GM12878 (cell line): ENCODE measurements at regions not wholly inside any gene's neighbourhood (a gene's known extent, or its start where the extent isn't known, plus 50 kb on each side); places are given as distances from the start of the nearest gene placed in this dataset.

ENCODE experiments used
- ATF7 ChIP-seq: fragments of 450-650 bp; IDR thresholded peaks from 2 replicates; pipeline ENCODE4 v1.6.1; 2016; ENCODE audit warnings: low read depth, mild to moderate bottlenecking
- FOXM1 ChIP-seq: IDR thresholded peaks from 2 replicates; pipeline ENCODE4 v1.6.1; 2012; ENCODE audit warnings: low read depth, mild to moderate bottlenecking, inconsistent platforms, low read length, moderate library complexity
- HCFC1 ChIP-seq: fragments of 150-350 bp; IDR thresholded peaks from 2 replicates; pipeline ENCODE4 v1.6.1; 2014; ENCODE audit warnings: low read length
- MTA2 ChIP-seq: fragments of 450-650 bp; IDR thresholded peaks from 2 replicates; pipeline ENCODE4 v1.6.1; 2016; ENCODE audit warnings: low read depth, mild to moderate bottlenecking, moderate library complexity
- RFX5 ChIP-seq: IDR thresholded peaks from 2 replicates; pipeline ENCODE4 v1.6.1; 2011; ENCODE audit warnings: low read depth, low read length, improper control_type of control experiment
- USF2 ChIP-seq: IDR thresholded peaks from 2 replicates; pipeline ENCODE4 v1.6.1; 2011; ENCODE audit warnings: low read depth, low read length, improper control_type of control experiment, borderline replicate concordance
- TF ChIP-seq, protein P1 (sequence below): IDR thresholded peaks from 2 replicates; pipeline ENCODE4 v1.6.1; 2012; ENCODE audit warnings: improper control_type of control experiment, low read depth, low read length; ENCODE audit not compliant: insufficient replicate concordance
- TF ChIP-seq, protein P2 (sequence below): IDR thresholded peaks from 2 replicates; pipeline ENCODE4 v1.6.1; 2012; ENCODE audit warnings: low read depth, low read length, improper control_type of control experiment

DNA sequence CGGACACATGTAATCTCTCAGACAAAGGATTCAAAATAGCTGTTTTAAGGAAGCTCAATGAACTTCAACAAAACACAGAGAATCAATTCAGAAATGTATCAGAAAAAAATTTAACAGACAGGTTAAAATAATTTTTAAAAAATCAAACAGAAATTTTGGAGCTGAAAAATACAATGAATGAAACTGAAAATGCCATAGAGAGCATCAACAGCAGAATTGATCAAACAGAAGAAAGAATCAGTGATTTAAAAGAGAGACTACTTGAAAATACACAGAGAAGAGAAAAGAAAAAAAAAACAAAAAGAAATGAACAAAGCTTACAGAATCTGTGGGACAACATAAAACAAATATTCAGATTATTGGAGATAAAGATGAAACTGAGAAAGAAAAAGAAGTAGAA is 118.8 kb upstream of the GYPA start (continued):
- TF ChIP-seq, protein P1, sequence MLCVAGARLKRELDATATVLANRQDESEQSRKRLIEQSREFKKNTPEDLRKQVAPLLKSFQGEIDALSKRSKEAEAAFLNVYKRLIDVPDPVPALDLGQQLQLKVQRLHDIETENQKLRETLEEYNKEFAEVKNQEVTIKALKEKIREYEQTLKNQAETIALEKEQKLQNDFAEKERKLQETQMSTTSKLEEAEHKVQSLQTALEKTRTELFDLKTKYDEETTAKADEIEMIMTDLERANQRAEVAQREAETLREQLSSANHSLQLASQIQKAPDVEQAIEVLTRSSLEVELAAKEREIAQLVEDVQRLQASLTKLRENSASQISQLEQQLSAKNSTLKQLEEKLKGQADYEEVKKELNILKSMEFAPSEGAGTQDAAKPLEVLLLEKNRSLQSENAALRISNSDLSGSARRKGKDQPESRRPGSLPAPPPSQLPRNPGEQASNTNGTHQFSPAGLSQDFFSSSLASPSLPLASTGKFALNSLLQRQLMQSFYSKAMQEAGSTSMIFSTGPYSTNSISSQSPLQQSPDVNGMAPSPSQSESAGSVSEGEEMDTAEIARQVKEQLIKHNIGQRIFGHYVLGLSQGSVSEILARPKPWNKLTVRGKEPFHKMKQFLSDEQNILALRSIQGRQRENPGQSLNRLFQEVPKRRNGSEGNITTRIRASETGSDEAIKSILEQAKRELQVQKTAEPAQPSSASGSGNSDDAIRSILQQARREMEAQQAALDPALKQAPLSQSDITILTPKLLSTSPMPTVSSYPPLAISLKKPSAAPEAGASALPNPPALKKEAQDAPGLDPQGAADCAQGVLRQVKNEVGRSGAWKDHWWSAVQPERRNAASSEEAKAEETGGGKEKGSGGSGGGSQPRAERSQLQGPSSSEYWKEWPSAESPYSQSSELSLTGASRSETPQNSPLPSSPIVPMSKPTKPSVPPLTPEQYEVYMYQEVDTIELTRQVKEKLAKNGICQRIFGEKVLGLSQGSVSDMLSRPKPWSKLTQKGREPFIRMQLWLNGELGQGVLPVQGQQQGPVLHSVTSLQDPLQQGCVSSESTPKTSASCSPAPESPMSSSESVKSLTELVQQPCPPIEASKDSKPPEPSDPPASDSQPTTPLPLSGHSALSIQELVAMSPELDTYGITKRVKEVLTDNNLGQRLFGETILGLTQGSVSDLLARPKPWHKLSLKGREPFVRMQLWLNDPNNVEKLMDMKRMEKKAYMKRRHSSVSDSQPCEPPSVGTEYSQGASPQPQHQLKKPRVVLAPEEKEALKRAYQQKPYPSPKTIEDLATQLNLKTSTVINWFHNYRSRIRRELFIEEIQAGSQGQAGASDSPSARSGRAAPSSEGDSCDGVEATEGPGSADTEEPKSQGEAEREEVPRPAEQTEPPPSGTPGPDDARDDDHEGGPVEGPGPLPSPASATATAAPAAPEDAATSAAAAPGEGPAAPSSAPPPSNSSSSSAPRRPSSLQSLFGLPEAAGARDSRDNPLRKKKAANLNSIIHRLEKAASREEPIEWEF, result no peak
- TF ChIP-seq, protein P2, sequence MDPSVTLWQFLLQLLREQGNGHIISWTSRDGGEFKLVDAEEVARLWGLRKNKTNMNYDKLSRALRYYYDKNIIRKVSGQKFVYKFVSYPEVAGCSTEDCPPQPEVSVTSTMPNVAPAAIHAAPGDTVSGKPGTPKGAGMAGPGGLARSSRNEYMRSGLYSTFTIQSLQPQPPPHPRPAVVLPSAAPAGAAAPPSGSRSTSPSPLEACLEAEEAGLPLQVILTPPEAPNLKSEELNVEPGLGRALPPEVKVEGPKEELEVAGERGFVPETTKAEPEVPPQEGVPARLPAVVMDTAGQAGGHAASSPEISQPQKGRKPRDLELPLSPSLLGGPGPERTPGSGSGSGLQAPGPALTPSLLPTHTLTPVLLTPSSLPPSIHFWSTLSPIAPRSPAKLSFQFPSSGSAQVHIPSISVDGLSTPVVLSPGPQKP, result no peak
- TF ChIP-seq FOXM1 (no peak), MTA2 (no peak), ATF7 (no peak), HCFC1 (no peak), USF2 (no peak), RFX5 (no peak)
